Thymus (tissue), 11 donors: ENCODE measurements at regions not wholly inside any gene's neighbourhood (a gene's known extent, or its start where the extent isn't known, plus 50 kb on each side); places are given as distances from the start of the nearest gene placed in this dataset.
"Not testable (repeated sequence)": the region's sequence is repeated elsewhere in the genome, so short reads cannot be mapped to it uniquely, and the experiment has no call there.

Experiments
- DNase-seq, 9 donors: peaks; one replicate each; pipeline ENCODE4 v3.0.0-alpha.2; 2013; ENCODE audit warnings: low spot score in 9 of 9, low read depth in 6 of 9, missing footprints in 1 of 9
- H3K27ac ChIP-seq, 2 donors: one replicate each; pipeline ENCODE4 v1.5.1; 2013; ENCODE audit warnings: control low read depth in 1 of 2, low read depth in 1 of 2, low read length in 1 of 2, mild to moderate bottlenecking in 1 of 2, moderate library complexity in 1 of 2
- H3K27me3 ChIP-seq, 2 donors: one replicate each; pipeline ENCODE4 v1.5.1; 2013; ENCODE audit warnings: low read length in 1 of 2; ENCODE audit not compliant: control insufficient read depth in 2 of 2, insufficient read depth in 1 of 2
- H3K36me3 ChIP-seq, 2 donors: one replicate each; pipeline ENCODE4 v1.5.1; 2013; ENCODE audit warnings: low read length in 1 of 2, mild to moderate bottlenecking in 1 of 2, moderate library complexity in 1 of 2; ENCODE audit not compliant: control insufficient read depth in 2 of 2, insufficient read depth in 2 of 2
- H3K4me1 ChIP-seq, 2 donors: one replicate each; pipeline ENCODE4 v1.5.1; 2013; ENCODE audit warnings: low read length in 2 of 2; ENCODE audit not compliant: control insufficient read depth in 2 of 2, insufficient read depth in 2 of 2
- H3K4me3 ChIP-seq, 2 donors: one replicate each; pipeline ENCODE4 v1.5.1; 2013; ENCODE audit warnings: low read length in 2 of 2, control low read depth in 1 of 2, mild to moderate bottlenecking in 1 of 2
- H3K9me3 ChIP-seq, 2 donors: one replicate each; pipeline ENCODE4 v1.5.1; 2013; ENCODE audit warnings: low read length in 1 of 2, mild to moderate bottlenecking in 1 of 2; ENCODE audit not compliant: control insufficient read depth in 2 of 2, insufficient read depth in 1 of 2
- WGBS: extraction: QIAGEN DNeasy Blood & Tissue Kit; methylation state at CpG from one replicate; pipeline ENCODE4 v1.1.7; 2013; 5-methylcytosine and 5-hydroxymethylcytosine counted together
- donor health status: healthy.

- H3K4me3 ChIP-seq = no peak overlapping the region
- DNase-seq = no peak
- no peak overlapping the region for H3K27ac ChIP-seq
- H3K9me3 ChIP-seq = peaks cover 0 to 12% of the 10 kb centered on the region in 2 donors
- no peaks in the 10 kb centered on the region for H3K36me3 ChIP-seq
- H3K27me3 ChIP-seq = no peaks in the 10 kb centered on the region
- H3K4me1 ChIP-seq = no peaks in the 10 kb centered on the region
Observed at GRCh38 chr3:166531730-166532129, 694.5 kb upstream of the BCHE start.

DNA sequence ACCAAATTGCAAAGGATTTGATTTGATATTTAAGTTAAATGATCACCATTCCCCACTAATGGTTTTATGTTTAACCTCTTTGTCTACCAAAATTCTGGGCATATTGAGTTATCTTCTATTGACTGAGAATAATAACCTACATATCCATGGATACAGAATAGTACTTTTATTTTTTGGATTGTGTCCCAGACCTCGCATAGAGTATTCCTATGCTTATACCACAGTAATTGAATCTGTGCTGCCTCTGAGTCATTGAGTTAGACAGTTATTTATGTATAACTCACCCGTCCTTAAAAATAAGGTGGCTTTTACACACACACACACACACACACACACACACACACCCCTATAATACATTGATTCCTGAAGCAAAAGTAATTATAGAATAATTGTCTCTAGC, 690.1 kb upstream of the BCHE start:
- no peak for DNase-seq
- Histone ChIP-seq H3K4me1 (no peaks in the 10 kb centered on the region), H3K4me3 (no peak overlapping the region), H3K36me3 (no peaks in the 10 kb centered on the region), H3K27me3 (no peaks in the 10 kb centered on the region), H3K27ac (no peak overlapping the region), H3K9me3 (peaks cover 0 to 8% of the 10 kb centered on the region in 2 donors)
- WGBS = 91% methylated on average over 2 of the region's 2 CpGs

GRCh38 chr3:166526881-166527280, 689.7 kb upstream of the BCHE start:
- no peak overlapping the region for H3K27ac ChIP-seq
- H3K36me3 ChIP-seq = no peaks in the 10 kb centered on the region
- DNase-seq = no peak
- no peaks in the 10 kb centered on the region for H3K4me1 ChIP-seq
- H3K27me3 ChIP-seq = no peaks in the 10 kb centered on the region
- 93% methylated on average over 2 of the region's 2 CpGs for WGBS
- H3K4me3 ChIP-seq = no peak overlapping the region
- peaks cover 0 to 5% of the 10 kb centered on the region in 2 donors for H3K9me3 ChIP-seq

DNA sequence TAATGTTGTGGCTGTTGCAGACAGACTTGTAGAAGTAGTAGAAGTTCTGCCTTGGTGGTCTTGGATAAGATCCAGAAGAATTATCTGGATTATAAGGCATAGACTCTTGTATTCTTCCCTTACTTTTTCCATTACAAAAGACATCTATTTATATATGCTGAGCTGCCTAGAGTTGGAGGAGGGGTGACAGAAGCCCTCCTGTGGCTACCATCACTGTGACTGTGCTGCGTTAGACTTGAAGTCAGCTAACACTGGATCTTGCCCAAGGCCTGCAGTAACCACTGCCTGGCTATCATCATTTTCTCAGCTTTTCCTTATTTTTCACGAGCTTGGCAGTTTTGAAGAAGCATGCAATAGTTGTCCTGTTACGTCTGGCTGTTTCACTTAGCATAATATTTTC, 684.8 kb upstream of the BCHE start:
- DNase-seq = no peak
- no peaks in the 10 kb centered on the region for H3K27me3 ChIP-seq
- no peak overlapping the region for H3K4me3 ChIP-seq
- H3K27ac ChIP-seq = no peak overlapping the region
- WGBS = 84% methylated on average over 3 of the region's 3 CpGs
- H3K9me3 ChIP-seq = peaks cover 0 to 7% of the 10 kb centered on the region in 2 donors
- H3K36me3 ChIP-seq = no peaks in the 10 kb centered on the region
- H3K4me1 ChIP-seq = no peaks in the 10 kb centered on the region

- Histone ChIP-seq H3K36me3 (no peaks in the 10 kb centered on the region), H3K4me3 (no peak overlapping the region), H3K27ac (no peak overlapping the region), H3K9me3 (peaks cover 0 to 7% of the 10 kb centered on the region in 2 donors), H3K4me1 (no peaks in the 10 kb centered on the region), H3K27me3 (no peaks in the 10 kb centered on the region)
- DNase-seq = no peak
- WGBS = 71% methylated on average over 2 of the region's 2 CpGs
Observed at GRCh38 chr3:166519443-166519842, 682.2 kb upstream of the BCHE start.

DNA sequence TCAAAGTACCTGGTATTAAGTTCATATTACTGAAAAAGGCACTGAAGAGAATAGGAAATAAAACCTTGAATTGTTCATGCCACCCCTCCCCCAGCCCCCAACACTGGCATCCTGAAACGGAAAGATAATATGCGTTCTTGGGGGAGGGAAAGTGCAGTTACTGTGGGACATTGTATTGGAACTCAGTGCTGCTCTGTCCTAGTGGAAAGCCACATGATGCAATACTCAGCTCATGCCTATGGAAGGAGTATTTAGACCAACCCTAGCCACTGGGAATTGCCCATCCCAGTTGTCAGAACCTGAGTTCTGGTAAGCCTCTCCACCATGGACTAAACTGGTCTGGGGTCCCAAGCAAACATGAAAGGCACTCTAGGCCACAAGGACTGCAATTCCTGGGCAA, 680.8 kb upstream of the BCHE start:
- no peaks in the 10 kb centered on the region for H3K27me3 ChIP-seq
- H3K4me3 ChIP-seq = no peak overlapping the region
- H3K27ac ChIP-seq = no peak overlapping the region
- WGBS = 92% methylated on average over 2 of the region's 2 CpGs
- no peaks in the 10 kb centered on the region for H3K4me1 ChIP-seq
- H3K36me3 ChIP-seq = no peaks in the 10 kb centered on the region
- peaks cover 0 to 7% of the 10 kb centered on the region in 2 donors for H3K9me3 ChIP-seq
- no peak for DNase-seq

DNA sequence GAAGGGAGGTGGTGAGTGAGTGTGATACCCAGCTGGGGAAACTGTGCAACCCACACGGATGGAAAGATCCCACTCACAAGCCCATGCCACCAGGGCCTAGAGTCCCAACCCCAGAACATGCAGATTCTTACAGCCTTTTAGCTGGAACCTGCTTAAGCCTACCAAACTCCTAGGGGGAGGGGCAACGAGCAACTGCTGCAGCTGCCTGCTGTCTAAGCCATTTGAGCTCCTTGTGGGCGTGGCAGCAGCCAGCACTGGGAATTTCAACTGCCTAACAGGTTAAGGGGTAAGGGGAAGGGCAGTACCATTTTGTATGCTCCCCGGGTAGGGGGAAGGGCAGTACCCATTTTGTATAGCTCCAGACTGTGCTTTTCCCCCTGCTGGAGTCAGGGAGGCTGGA, 673.2 kb upstream of the BCHE start:
- Histone ChIP-seq H3K4me3 (no peak overlapping the region), H3K27ac (no peak overlapping the region), H3K9me3 (peaks cover 0 to 11% of the 10 kb centered on the region in 2 donors), H3K4me1 (no peaks in the 10 kb centered on the region), H3K27me3 (no peaks in the 10 kb centered on the region), H3K36me3 (no peaks in the 10 kb centered on the region)
- 90% methylated on average over 4 of the region's 4 CpGs for WGBS
- DNase-seq = no peak

GRCh38 chr3:166500420-166500819, 663.2 kb upstream of the BCHE start:
- not testable (repeated sequence) for H3K9me3 ChIP-seq, DNase-seq, H3K4me1 ChIP-seq, H3K27me3 ChIP-seq, H3K4me3 ChIP-seq, H3K36me3 ChIP-seq, H3K27ac ChIP-seq
- 94% methylated on average over 2 of the region's 2 CpGs for WGBS

DNA sequence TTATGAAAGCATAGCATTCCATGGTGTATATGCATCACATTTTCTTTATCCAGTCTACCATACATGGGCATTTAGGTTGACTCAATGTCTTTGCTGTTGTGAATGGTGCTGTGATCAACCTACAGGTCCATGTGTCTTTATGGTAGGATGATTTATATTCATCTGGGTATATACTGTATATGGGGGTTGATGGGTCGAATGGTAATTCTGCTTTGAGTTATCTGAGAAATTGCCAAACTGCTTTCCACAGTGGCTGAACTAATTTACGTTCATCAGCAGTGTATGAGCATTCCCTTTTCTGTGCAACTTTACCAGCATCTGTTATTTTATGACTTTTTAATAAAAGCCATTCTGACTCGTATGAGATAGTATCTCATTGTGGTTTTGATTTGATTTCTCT, 662.4 kb upstream of the BCHE start:
- no peaks in the 10 kb centered on the region for H3K27me3 ChIP-seq
- H3K4me1 ChIP-seq = no peaks in the 10 kb centered on the region
- H3K9me3 ChIP-seq = no peaks in the 10 kb centered on the region
- 76% methylated on average over 3 of the region's 3 CpGs for WGBS
- no peak overlapping the region for H3K27ac ChIP-seq
- DNase-seq = no peak
- no peaks in the 10 kb centered on the region for H3K36me3 ChIP-seq
- H3K4me3 ChIP-seq = no peak overlapping the region

GRCh38 chr3:166498446-166498845, 661.2 kb upstream of the BCHE start:
- no peaks in the 10 kb centered on the region for H3K9me3 ChIP-seq
- H3K4me3 ChIP-seq = no peak overlapping the region
- DNase-seq = no peak
- H3K36me3 ChIP-seq = no peaks in the 10 kb centered on the region
- no peaks in the 10 kb centered on the region for H3K27me3 ChIP-seq
- H3K27ac ChIP-seq = no peak overlapping the region
- H3K4me1 ChIP-seq = no peaks in the 10 kb centered on the region
- WGBS = 88% methylated on average over 3 of the region's 3 CpGs
